Islet precursor cell (in vitro differentiated cells): ENCODE measurements at regions not wholly inside any gene's neighbourhood (a gene's known extent, or its start where the extent isn't known, plus 50 kb on each side); places are given as distances from the start of the nearest gene placed in this dataset.

Experiments
- DNase-seq: peaks from one replicate; pipeline ENCODE4 v3.0.0-alpha.2; 2018

- DNase-seq, result no peak
Measured at GRCh38 chr2:176622792-176623191, 353.6 kb downstream of the MTX2 start.

- DNase-seq, result no peak
Measured at GRCh38 chr2:176626796-176627195, 357.6 kb downstream of the MTX2 start.

GRCh38 chr2:176628438-176628837 is 359.2 kb downstream of the MTX2 start:
- DNase-seq, result no peak

- DNase-seq, result no peak
Measured at GRCh38 chr2:176633754-176634153, 364.5 kb downstream of the MTX2 start.

DNA sequence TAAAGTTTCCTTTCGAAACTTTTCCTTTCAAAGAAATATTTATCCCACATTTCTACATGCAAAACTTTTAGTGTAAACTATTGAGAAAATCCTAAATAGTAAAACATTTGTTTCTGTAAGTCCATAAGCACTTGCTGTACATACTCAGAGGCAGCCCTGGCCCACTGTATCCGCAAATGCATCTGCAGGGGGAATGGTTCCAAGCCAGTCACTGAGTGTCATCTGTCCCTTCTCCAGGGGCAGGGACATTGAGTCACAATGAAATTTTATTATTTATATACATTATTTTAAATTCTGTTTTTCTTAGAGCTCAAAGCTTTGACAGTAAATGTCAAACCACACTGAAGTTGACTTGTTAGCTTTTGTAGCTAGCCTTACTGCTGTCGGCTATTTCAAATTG is 367.2 kb downstream of the MTX2 start:
- no peak for DNase-seq

DNA sequence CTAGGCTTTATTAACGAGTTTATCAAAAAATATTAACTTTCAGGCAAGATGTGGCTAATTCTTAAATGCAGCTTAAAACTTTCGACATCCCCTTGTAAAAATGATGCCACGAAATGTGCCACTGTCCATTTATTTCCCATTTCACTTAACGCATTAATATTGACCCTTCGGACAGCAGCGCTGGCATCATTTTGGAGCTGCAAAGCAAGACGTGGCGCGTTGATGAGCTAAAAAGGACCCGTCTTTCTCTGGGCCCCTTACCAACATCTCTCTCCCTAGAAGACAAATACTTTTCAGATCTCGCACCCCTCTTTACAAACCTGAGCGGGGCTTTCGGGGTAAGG is 367.9 kb downstream of the MTX2 start:
- DNase-seq, result no peak

DNA sequence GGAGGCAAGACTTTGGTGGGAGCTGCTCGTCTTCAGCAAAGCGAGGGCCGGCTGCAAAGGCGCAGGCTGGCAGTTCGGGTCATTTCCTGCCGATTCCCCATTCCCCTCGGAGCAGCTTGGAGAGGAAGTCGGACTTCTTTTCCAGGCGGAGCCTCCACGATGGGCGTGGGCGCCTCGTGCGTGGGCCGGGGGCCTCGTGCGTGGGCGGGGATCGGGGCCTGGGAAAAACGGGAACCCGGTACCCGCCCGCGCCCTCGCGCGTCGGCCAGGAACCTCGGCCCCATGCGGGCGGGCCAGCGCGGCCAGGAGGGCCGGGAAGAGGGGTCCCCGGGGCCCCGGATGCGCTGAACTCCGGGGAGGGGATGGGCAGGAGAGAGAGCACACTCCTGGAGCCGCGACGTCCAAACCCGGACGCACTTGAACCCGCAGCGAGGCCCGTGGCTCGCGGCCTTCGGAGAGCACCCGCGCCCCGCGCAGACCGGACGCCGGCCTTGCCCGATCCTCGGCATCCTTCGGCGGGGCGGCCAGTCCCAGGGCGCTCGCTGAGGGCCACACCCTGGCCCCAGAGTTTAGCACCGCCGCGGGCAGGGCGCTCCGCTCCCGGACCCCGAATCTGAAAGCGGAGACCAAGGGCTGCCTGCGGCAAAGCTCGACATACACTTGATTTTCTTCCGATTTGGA is 368.4 kb downstream of the MTX2 start:
- DNase-seq, result peak; percentile 66

DNA sequence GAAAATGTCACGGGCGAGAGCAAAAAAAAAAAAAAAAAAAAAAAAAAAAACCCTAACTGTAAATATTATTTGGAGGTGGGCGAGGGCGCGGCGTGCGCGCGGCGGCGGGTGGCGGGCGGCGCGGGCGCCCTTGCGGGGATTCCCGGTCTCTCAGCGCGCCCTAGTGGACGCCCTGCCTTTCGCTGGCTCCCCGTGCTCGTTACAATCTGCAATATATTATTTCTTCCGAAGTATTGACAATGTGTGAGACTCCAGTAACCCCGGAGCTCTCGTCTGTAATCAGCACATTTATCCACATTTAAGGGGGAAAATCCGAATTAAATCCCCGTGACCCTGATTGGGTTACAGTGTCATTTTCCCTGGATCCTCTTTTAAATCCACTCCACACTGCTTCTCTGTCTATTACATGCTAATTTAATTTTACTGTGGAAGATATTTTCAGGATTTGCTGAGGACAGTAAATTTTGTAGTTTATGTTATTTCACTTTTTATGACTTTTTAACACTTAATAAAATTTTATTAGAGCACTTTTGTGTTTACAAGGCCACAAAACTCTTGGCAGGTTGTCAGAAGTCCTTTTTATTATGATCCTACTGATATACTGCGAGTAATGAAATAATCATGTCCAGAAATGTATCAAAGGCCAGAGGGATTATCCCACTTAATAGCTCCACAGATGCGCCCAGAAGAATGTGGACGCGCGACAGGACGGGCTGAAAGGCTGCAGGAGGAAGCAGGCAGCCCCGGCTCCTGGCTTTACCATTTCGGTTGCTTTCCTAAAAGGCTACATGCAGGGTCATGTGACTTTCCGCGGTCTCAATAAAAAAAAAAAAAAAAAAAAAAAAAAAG is 369.1 kb downstream of the MTX2 start:
- no peak for DNase-seq

DNA sequence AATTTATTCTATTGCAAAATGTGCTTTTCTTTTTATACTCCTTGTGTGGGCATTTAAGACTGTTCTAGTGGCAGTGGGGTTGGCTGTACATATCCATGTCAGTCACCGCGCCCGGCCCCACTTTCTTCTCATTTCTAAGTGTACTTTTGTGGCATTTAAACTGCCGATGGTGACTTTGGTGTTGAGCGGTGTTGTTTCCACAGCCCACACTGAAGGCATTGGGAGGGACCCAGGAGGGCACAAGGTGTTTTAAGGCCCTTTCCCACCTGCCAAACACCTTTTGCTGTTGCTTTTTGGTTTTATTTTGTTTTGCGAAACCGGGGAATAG is 369.7 kb downstream of the MTX2 start:
- DNase-seq, result no peak

DNA sequence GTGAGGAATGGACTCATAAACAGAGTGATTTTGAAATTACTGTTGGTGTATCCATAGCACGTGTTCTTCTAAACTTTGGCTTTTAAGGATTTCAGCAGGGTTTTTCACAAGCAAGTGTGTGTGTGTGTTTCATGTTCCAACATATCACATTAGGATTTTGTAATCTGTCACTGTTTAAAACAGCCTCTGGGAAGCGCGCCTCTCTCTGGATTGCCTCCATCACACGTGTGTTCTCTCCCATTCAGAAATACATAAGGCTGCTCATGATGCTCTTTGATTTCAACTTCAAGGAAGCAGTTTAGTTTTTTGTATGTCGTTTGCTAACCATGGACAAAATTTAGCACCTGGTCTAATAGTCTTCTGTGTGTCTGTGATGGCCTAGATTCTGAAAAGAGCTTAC is 370.4 kb downstream of the MTX2 start:
- no peak for DNase-seq

- DNase-seq, result no peak
Measured at GRCh38 chr2:176641436-176641835, 372.2 kb downstream of the MTX2 start.

- no peak for DNase-seq
Measured at GRCh38 chr2:176642074-176642473, 372.8 kb downstream of the MTX2 start.

GRCh38 chr2:176643646-176644045 is 374.4 kb downstream of the MTX2 start:
- peak; percentile 61 for DNase-seq

- no peak for DNase-seq
Measured at GRCh38 chr2:176645494-176645893, 376.3 kb downstream of the MTX2 start.

DNA sequence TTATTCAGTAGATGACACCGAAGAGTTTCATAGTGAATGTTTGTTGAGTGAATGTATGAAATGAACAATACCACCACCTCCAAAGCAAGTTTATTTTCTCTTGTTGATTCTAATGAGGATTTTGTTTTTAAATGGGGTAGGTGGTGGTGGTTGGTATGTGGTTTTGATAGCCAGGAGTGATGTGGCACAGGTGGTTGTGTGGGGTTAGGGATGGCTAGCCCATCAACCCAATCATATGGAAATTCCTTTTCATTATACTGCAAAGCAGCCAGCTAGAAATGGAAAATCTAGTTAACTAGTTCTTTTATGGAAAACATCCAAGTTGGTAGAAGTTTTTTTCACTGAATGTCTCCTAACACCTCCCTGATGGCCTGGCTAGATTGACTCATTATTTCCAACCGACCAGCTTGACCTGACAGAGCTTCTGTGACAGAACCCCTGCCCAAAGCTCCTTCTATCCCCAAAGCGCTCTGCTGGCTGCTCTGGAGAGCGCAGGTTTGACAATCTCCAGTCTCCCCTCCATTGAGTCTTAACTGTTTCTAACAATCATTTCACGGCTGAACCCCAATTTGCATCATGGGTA is 376.9 kb downstream of the MTX2 start:
- no peak for DNase-seq

DNA sequence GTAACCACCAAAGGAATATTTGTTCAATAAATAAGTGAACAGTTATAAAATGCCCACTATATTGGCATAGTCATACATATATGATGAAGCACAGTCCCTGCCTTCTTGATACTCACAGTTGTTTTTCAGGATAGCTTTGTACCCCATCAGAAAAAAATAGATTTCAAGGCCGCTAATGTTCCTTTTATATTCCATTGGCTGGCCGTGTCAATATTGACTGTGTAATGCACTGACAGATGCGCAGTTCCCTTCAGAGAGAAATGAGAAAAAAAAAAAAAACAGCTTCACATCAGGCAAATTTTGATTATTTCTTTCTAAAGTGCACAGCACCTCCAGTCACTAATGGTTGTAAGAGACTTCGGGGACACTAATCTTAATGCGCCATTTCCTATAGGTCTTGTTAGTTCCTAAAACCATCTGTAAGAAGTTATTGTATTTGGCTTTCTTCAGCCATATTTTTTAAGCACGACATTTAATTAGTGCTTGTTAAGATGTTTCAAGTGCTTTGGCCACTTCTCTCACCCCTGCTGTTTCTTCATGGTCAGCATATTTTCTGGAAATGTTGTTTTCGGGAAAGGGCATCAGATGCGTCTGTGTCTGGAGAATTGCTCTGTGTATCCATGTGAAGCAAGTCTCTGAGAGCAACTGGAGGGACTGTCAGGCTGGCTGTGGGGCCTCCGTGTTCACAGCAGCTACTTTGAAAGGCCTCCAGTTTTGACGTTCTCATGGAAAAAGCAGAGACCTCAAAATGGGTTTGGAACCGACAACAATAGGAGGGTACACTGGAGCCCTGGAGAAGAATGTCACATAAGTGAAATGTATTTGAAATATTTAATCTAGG is 378.3 kb downstream of the MTX2 start:
- no peak for DNase-seq

DNA sequence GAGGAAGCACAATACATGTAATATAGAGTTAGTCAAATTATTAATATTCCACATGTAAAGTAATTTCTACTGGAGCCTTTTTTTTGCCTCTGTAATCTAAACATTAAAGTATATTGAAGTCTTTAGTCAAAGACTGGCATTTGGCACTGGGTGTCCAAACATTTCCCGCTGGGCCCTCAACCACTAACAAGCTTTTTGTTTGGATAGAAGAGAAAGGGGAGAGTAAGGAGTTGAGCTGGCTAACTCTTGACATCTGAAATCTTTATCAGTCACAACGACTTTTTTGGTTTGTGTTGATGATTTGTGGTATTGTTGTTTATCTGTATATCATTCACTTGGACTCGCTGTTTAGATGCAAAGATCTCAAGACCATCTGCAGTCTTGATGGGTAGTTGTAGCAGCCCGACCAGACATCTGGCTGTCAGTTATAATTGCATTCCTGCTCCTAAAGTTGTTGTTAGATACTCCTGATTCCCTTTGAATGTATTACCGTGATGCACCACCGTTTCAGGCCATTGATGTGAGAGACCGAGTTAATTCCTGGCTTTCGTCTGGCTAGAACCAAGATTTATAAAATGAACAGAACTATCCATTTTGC is 379.6 kb downstream of the MTX2 start:
- no peak for DNase-seq

GRCh38 chr2:176650104-176650837 is 381.0 kb downstream of the MTX2 start:
- DNase-seq, result no peak

GRCh38 chr2:176650838-176651555 is 381.8 kb downstream of the MTX2 start:
- DNase-seq, result no peak

GRCh38 chr2:176652300-176653182 is 383.3 kb downstream of the MTX2 start:
- DNase-seq, result no peak
